Fibroblast of the aortic adventitia (primary cell): ENCODE measurements at regions not wholly inside any gene's neighbourhood (a gene's known extent, or its start where the extent isn't known, plus 50 kb on each side); places are given as distances from the start of the nearest gene placed in this dataset.

ENCODE experiments used
- DNase-seq: peaks from one replicate; pipeline ENCODE4 v3.0.0-alpha.2; 2010; ENCODE audit warnings: low read depth
- H3K4me3 ChIP-seq: 2 replicates; pipeline ENCODE4 v1.5.1; 2011; ENCODE audit warnings: low read depth, mild to moderate bottlenecking, control low read depth, low read length, moderate library complexity
- CTCF ChIP-seq: IDR thresholded peaks from 2 replicates; pipeline ENCODE4 v1.5.1; 2011; ENCODE audit warnings: mild to moderate bottlenecking, low read length, control low read depth, inconsistent platforms; ENCODE audit not compliant: insufficient read depth

- no peak for TF ChIP-seq CTCF
- H3K4me3 ChIP-seq = no peak overlapping the region
- no peak for DNase-seq
Observed at GRCh38 chr1:242710847-242711246, 186.3 kb upstream of the PLD5 start.

- DNase-seq = no peak
- no peak for TF ChIP-seq CTCF
Observed at GRCh38 chr1:242710286-242710685, 185.8 kb upstream of the PLD5 start.

DNA sequence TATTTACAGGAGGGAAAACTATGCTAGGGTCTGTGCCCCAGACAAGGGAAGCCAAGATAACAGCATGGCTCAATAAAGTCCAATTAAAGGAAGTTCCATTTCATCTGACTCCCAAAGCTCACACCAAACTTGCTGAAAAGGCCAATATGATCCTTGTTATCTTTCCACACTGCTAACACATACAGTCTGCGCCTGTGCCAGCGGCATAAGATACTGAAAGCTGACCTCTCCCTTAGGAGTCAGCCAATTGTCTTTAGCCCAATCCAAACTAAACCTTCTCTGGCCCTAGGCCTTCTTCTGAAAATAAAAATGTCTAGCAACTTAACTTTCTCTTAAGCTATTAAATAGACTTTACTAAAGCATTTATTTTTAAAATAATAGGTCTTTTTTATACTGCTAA is 179.0 kb upstream of the PLD5 start:
- no peak for TF ChIP-seq CTCF
- H3K4me3 ChIP-seq = no peak overlapping the region
- DNase-seq = no peak

More at GRCh38 chr1:242710286-242710685, 185.8 kb upstream of the PLD5 start:
- no peak overlapping the region for H3K4me3 ChIP-seq

DNA sequence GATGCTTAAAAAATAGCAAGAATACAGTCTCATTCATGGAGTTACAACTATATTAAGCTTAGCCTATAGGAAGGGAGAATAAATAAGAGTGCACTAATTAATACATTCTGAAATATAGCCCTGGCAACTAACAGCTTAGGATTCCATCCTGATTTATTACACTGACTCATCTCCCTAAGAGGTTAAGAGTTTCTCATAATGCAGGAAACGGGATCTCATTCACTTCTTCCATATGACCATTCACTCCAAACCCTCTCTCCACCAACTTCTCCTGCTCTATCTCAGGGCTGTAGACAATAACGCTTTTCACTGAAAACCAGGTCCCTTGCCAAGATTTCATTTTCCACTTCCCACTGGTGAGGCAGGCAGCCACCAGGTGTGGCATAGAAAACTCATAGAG is 168.5 kb upstream of the PLD5 start:
- DNase-seq = no peak
- no peak for TF ChIP-seq CTCF
- no peak overlapping the region for H3K4me3 ChIP-seq

GRCh38 chr1:242691610-242691945 is 167.1 kb upstream of the PLD5 start:
- no peak overlapping the region for H3K4me3 ChIP-seq
- no peak for TF ChIP-seq CTCF
- no peak for DNase-seq

- no peak for DNase-seq
- no peak for TF ChIP-seq CTCF
- H3K4me3 ChIP-seq = no peak overlapping the region
Observed at GRCh38 chr1:242690849-242691609, 166.5 kb upstream of the PLD5 start.

DNA sequence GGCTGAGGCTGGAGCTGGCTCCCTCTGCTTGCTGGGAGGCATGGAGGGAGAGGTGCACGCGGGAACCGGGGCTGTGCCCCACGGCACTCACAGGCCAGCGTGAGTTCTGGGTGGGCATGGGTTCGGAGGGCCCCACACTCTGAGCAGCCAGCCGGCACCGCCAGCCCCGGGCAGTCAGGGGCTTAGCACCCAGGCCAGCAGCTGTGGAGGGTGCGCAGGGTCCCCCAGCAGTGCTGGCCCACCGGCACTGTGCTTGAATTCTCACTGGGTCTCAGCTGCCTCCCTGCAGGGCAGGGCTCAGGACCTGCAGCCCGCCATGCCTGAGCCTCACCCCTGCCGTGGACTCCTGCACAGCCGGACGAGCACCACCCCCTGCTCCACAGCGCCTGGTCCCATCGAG is 164.9 kb upstream of the PLD5 start:
- TF ChIP-seq CTCF = no peak
- no peak for DNase-seq
- H3K4me3 ChIP-seq = no peak overlapping the region
